NCI-H2029 treated with DMSO at 0.1 percent for 48 hours (cell line): ENCODE measurements at regions not wholly inside any gene's neighbourhood (a gene's known extent, or its start where the extent isn't known, plus 50 kb on each side); places are given as distances from the start of the nearest gene placed in this dataset.
"Not testable (repeated sequence)": the region's sequence is repeated elsewhere in the genome, so short reads cannot be mapped to it uniquely, and the experiment has no call there.

Experiments used
- DNase-seq: peaks from one replicate; lab custom pipeline; 2025; lab: John Stamatoyannopoulos, UW

DNA sequence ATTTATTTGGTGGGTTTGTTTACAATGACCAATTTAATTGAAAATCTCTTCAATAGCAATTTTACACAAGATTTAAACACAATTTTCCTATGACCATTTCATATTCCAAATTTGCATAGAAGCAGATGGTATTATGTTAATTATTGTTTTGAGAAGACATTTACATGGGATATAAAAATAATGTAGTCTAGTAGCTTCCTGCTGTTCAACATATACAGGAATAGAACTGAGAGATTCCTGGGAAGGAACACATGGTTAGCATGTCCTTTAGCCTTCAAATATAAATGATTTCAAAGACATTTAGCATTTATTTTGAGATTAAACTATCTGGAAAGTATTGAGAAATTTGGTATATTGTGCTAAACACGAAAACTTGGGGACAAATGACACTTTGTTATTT, 129.6 kb downstream of the KCNE4 start:
- no peak for DNase-seq

- DNase-seq = no peak
Observed at GRCh38 chr2:223182356-223182755, 130.4 kb downstream of the KCNE4 start.

DNA sequence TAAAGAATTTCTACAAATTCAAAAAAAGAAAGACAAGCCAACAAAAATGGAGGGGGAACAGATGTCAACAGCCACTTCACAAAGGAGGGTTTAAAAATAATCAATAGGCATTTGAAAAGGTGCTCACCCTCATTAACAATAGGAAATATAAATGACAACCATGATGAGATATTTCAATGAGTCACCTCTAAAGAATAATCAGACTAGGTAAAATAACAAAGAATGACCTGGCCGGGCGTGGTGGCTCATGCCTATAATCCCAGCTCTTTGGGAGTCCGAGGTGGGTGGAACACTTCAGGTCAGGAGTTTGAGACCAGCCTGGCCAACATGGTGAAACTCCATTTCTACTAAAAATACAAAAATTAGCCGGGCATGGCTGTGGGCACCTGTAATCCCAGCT, 133.6 kb downstream of the KCNE4 start:
- DNase-seq = no peak

DNA sequence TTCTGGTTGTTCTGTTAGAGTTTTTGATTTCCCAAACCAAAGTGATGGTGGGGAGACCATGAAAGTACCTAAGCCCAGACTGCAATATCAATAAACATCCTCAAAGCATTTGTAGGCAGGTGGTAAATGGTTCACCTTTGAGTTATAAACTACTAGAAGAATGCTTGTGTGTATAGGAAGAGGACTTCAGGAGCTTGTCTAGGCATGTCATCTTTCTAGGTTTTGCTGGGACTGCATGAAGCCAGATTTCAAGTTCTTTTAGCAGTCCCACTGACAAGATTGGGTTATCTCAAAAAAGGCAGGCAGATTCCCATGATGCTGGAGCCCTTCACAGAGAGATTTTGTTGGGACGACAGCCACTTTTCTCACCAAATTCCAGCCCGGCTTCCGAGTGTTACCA, 135.3 kb downstream of the KCNE4 start:
- no peak for DNase-seq

- not testable (repeated sequence) for DNase-seq
Observed at GRCh38 chr2:223190561-223191206, 138.7 kb downstream of the KCNE4 start.

DNA sequence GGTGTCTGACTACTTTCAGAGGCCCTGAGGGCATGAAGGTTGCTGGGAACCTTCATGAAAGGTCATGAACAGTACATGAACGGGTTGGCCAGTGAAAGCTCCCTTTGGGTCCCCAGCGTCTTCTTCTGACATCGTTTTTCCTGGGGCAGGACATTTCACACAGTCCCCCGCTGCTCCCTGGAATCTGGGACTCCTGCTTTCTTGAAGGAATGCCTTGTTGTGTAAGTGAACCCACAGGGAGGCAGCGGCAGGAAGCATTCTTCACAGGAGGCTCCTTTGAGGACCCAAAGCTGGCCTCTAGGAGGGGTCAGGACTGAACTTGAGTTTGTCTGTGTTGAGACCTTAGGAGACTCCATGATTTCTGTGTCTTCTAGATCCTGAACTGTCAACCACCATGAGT, 144.3 kb downstream of the KCNE4 start:
- no peak for DNase-seq

- DNase-seq = no peak
Observed at GRCh38 chr2:223197046-223197445, 145.1 kb downstream of the KCNE4 start.

DNA sequence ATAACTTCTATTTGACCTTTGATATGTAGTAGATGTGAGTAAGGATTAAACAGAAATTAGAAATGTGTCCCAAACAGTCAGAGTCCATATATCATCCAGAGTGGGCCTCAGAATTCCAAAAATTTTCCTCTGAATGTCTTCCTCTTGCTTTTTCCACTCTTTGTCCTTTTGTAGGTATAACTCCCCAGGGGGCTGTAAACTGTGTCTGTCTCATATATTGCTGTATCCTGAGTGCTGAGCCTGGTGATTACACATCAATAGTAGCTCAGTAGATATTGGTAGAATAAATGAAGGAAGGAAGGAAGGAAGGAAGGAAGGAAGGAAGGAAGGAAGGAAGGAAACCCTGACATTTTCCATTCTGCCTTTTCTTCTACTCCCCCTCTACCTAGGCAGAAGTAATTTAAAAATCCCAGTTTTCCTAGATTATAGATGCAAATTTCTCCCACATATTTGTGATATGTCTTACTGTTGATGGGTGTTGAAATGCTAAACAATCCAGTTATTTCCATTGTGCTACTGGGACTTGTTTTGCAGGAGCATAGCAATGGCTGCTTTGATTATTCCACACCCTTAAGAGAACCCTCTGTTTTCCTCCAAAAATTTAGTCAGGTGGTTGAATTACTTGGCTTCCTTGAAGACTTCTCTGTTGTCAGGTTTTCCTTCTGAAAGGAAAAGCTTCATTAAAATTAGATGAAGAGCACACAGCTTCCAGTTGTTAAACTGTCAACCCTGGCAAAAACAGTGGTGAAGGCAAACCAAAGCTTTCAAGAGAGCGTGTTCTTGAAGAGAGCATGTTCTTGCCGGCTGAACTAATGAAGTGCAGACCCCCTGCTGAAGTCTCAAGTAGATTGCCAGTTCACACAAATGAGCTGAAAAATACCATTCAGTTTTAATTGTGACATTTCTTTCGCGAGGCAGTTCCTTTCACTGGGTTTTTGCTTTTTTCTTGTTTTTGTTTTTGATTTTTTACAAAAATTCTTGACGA, 147.8 kb downstream of the KCNE4 start:
- no peak for DNase-seq

- no peak for DNase-seq
Observed at GRCh38 chr2:223203971-223204929, 152.3 kb downstream of the KCNE4 start.

- no peak for DNase-seq
Observed at GRCh38 chr2:223210489-223210888, 158.5 kb downstream of the KCNE4 start.

DNA sequence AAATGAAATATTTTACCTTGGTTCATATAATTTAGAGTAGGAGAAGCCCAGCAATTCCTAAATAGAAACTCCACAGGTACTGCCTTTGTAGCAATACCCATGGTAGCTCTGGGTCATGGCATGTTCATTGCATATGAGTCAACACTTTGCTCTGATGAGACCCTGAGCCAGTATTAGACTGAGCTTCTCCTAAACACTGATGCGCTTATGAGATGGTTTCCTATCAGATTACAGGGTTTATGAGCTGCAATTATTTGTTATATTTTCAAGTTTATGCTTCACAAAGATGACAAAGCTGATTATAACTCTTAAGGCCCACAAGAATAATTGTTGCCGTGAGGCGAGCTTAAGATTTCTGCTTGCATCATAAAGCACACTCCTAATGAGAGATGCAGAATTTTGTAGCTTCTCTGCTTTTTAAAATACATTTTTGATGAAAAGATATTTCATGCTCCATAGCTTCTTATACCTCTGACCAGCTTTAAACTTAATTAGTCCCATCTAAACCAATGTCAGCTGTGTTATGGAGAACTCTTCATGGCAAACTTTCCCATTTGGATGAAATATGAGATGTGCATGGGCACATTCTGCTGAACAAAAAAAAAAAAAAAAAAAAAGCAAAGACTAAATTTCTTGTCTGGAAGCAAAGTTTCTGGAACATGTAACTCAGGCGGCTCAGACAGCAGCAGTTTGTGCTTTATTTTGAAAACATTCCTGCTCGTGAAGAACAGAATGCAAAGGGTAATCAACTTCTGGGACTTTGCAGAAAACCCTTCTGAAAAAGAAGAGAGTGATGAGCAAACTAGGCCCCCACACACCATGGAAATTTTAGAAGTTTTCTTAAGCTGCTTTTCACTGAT, 162.6 kb downstream of the KCNE4 start:
- DNase-seq = no peak

GRCh38 chr2:223215254-223215516, 163.2 kb downstream of the KCNE4 start:
- DNase-seq = no peak

DNA sequence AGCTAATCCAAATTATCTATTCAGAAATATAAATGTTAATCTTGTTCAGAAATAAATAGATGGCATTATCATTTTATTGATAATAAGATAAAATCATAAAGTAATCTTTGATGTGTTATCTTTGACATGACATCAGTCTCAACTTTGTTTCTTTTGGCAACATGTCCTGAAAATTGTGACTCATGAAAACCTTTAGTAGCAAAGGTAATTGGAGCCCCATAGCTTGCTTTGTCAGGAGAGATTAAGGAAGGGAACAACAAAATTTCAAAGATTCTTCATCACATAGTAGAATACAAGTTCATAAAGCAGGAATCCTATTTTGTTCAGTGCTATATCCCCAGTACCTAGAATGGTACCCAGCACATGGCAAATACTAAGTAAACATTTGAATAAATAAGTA, 165.4 kb downstream of the KCNE4 start:
- DNase-seq = no peak

GRCh38 chr2:223218587-223219178, 166.7 kb downstream of the KCNE4 start:
- DNase-seq = no peak

GRCh38 chr2:223219872-223220657, 168.1 kb downstream of the KCNE4 start:
- no peak for DNase-seq

DNA sequence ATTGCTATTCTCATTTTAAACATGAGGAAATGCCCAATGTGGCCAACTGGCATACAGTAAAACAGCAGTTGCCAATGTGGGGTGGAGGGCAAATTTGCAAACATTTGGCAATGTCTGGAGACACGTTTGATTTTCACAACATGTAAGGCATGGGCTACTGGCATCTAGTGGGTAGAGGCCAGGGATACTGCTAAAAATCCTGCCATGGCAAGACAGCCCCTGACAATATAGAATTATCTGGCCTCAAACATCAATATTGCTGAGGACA, 168.6 kb downstream of the KCNE4 start:
- DNase-seq = no peak

- DNase-seq = no peak
Observed at GRCh38 chr2:223221139-223221835, 169.3 kb downstream of the KCNE4 start.

- DNase-seq = no peak
Observed at GRCh38 chr2:223222397-223222796, 170.4 kb downstream of the KCNE4 start.

DNA sequence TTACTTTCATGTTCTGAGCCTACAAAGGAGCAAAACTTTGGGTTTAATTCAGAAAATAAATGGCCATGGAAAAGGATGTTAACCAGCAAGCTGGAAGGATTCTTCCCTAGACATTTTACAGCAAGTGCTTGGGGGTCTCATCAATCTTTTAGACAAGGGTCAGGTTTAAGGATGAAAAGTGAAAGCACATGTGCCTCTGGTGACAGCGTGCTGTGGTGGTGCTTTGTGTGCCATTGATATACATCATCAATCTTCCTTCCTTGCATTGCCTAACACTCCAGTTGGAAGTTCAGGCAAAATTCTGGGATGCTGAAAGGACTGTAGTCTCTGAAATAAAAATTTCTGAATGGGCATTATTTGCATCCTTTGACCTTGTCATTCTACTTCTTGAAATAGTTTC, 171.2 kb downstream of the KCNE4 start:
- no peak for DNase-seq

- DNase-seq = no peak
Observed at GRCh38 chr2:223225266-223225665, 173.3 kb downstream of the KCNE4 start.
